ENCODE measurements at regions not wholly inside any gene's neighbourhood (a gene's known extent, or its start where the extent isn't known, plus 50 kb on each side); places are given as distances from the start of the nearest gene placed in this dataset.

DNA sequence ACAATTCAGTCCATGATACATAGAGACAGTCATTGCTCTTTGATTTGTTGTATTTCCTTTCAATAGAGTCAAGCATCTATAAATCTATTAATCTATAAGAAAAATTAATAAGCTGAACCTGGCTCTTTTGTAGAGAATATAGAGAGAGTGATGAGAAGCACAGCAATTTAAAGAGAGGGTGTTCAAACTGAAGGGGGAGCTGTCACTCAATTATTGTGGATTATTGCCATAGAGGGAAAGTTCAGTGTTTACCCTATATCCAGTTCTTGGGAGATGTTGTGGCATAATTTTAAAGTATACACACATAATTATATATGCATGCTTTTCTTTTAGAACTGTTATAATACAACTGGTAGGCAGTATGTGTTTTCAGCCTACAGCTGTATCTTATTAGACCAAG, 1469.0 kb upstream of the PABPC4L start:
- no peak for TF ChIP-seq CTCF (IDR thresholded peaks at IDR 0.05)
- Histone ChIP-seq H3K4me1 (ENCODE audit: control insufficient read depth, insufficient read depth, low read length) (no peaks in the 10 kb centered on the region), H3K36me3 (ENCODE audit: control insufficient read depth, insufficient read depth, low read length) (no peaks in the 10 kb centered on the region), H3K9me3 (ENCODE audit: control insufficient read depth, insufficient read depth, low read depth, low read length) (no peaks in the 10 kb centered on the region), H3K4me3 (ENCODE audit: low read depth in 2 of 2, low read length in 2 of 2) (no peak overlapping the region), H3K27me3 (ENCODE audit: control insufficient read depth, insufficient read depth, low read length) (no peaks in the 10 kb centered on the region), H3K27ac (ENCODE audit: low read length) (no peak overlapping the region)
- ChIA-PET POLR2A (no interaction called here), CTCF (no interaction called here)
- no peak for ATAC-seq
- intact Hi-C loops (cut with micrococcal nuclease; ENCODE audit: unreplicated experiment) (no loop called here), in situ Hi-C loops (cut with HindIII; ENCODE audit: low pct_unique_long_range_greater_than_20kb, low sequenced_read_pairs) (no loop called here)
- no peak for DNase-seq (ENCODE audit: low read depth, low spot score)
- no TSS peak for BruUV-seq (replicated peaks)

Measured in Panc1 (cell line).